ENCODE measurements at regions not wholly inside any gene's neighbourhood (a gene's known extent, or its start where the extent isn't known, plus 50 kb on each side); places are given as distances from the start of the nearest gene placed in this dataset.
"Not testable (repeated sequence)": the region's sequence is repeated elsewhere in the genome, so short reads cannot be mapped to it uniquely, and the experiment has no call there.

DNA sequence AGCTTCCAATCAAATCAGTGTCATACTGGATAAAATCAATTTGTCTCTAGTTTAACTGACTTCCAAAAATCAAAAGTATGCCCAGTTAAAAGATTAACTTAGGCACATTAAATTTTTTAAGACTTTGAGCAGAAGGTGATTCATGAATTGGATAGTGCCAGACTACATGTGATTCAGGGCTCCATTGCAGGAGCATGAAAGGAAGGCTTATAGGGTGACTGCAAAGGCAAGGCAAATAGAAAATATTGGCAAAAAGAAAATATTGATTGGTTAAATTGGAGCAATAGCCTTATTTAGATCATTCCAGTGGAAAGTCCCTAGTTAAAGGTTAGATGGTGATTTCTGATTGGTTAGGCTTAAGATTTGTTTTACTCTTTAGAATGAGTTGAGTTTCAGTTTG, 223.9 kb upstream of the ERCC4 start:
- H3K4me1 Mint-ChIP-seq (ENCODE audit: low read depth) = no peaks in the 10 kb centered on the region
- DNase-seq (ENCODE audit: low spot score) = no peak
- no peak overlapping the region for H3K27ac Mint-ChIP-seq
- no peaks in the 10 kb centered on the region for H3K36me3 Mint-ChIP-seq (ENCODE audit: low read depth)
- no peak overlapping the region for H3K4me3 Mint-ChIP-seq
- peaks cover 55% of the 10 kb centered on the region for H3K9me3 Mint-ChIP-seq
- H3K27me3 Mint-ChIP-seq (ENCODE audit: low read depth) = no peaks in the 10 kb centered on the region

DNA sequence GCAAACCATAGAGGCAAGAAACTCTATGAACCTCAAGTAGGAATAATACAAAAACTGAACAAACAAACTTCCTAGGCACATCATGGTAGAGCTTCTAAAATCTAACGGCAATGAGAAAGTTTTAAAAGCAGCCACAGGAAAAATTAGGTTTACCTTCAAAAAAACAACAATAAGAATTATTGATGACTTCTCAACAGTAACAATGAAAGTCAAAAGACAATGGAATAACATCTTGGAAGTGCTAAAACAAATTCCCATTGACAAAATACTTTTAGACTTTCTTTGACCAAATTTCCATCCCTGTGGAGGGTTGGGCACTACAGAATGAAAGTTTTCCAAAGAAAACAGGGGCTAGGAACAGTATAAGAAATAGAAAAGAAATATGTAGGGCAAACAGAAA, 222.9 kb upstream of the ERCC4 start:
- Mint-ChIP-seq H3K4me1 (ENCODE audit: low read depth) (no peaks in the 10 kb centered on the region), H3K4me3 (no peak overlapping the region), H3K27ac (no peak overlapping the region), H3K36me3 (ENCODE audit: low read depth) (no peaks in the 10 kb centered on the region), H3K27me3 (ENCODE audit: low read depth) (no peaks in the 10 kb centered on the region), H3K9me3 (peaks cover 51% of the 10 kb centered on the region)
- no peak for DNase-seq (ENCODE audit: low spot score)

DNA sequence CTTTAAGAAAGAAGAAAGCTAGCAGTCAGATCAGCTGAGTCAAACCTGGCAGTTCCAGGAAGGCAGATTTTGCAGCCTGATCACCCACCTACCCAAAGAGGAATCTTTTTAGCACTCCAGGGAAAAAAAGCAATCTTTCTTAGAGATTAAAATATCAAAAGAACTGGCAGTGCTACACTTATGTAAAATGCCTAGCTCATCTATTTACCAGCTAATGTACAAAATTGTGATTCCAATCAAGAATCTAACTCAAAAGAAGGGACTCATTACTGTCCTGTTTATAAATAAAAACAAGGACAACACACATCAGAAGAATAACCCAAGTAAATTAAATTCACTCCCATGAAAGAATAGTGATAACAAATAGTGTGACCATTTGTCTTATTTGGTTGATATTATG, 222.4 kb upstream of the ERCC4 start:
- no peaks in the 10 kb centered on the region for H3K36me3 Mint-ChIP-seq (ENCODE audit: low read depth)

DNA sequence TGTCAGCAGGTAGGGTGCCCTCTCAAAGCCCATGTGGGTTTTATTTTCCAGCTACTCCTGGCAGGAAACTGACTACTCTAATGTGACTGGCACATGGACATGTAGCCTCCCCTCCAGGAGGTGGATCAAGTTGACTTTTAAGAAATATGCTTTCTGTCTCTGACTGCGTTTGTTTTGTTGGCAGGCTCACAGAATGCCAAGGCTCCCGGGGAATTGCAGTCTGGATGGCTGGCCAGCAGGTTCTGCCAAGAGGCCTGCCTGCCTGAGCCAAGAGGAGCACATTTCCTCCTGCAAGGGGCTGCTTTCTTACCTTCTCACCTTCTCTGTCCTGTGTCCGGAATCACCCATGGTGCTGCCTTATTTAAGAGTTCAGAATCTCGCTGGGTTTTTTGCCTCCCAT, 217.3 kb upstream of the ERCC4 start:
- Mint-ChIP-seq H3K4me1 (ENCODE audit: low read depth) (no peaks in the 10 kb centered on the region), H3K4me3 (no peak overlapping the region), H3K36me3 (ENCODE audit: low read depth) (no peaks in the 10 kb centered on the region), H3K27me3 (ENCODE audit: low read depth) (no peaks in the 10 kb centered on the region), H3K9me3 (peaks cover 38% of the 10 kb centered on the region), H3K27ac (no peak overlapping the region)
- DNase-seq (ENCODE audit: low spot score) = no peak

More for the DNA sequence above, 222.4 kb upstream of the ERCC4 start:
- Mint-ChIP-seq H3K27ac (no peak overlapping the region), H3K9me3 (peaks cover 45% of the 10 kb centered on the region), H3K4me1 (ENCODE audit: low read depth) (no peaks in the 10 kb centered on the region), H3K4me3 (no peak overlapping the region), H3K27me3 (ENCODE audit: low read depth) (no peaks in the 10 kb centered on the region)
- DNase-seq (ENCODE audit: low spot score) = no peak

DNA sequence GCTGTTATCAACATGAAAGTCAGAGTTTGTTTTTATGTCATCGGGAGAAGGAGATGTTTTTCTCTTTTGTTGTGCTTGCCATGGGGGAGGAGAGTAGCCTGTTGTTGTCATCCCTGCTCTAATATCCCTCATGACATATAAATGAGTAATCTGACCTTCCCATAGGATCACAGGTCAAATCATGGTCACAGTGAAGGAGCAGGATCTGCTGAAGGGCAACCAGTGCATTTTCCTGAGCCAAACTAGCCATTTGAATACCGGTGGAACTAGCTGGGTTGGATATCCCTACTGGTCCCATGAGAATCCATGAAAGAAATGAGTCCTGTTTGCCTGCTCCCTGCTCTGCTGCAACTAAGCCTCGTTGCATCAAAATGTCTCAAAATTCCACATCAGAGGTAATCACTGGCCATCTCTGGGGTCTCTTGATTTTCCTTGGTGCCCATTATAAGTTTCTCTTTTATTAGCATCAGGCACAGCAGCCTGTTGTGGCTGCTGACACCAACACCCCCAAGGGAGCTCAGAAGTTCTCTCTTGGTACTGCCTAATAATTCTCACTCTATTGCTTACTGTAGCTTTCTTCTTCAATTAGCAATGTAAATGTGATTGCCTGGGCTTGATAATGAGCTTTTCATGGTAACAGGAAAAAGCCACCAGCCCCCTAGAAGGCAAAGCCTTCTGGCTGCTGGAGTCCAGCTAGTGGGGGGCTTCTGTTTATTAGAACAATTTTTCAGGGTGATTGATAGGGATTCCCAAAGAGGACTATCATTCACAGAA, 211.4 kb upstream of the ERCC4 start:
- H3K9me3 Mint-ChIP-seq = peaks cover 34% of the 10 kb centered on the region
- no peaks in the 10 kb centered on the region for H3K27me3 Mint-ChIP-seq (ENCODE audit: low read depth)

DNA sequence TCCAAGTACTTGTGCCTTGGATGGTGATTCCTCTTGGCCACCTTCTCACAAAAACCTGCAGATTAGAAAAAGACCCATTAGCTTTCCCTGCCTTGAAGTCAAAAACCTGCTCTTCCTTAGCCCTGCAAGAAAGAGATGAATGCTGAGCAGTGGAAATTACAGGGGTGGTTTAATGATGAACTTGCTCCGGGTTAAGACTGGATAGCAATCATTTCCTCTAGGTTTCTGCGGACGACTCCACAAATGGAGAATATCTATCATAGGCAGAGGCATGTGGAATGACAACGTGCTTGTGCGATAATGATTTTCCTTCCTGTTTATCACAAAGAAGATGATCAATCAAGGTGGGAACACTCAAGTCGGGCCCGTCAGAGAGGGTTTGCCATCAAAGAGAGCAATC, 201.2 kb upstream of the ERCC4 start:
- H3K27ac Mint-ChIP-seq = no peak overlapping the region
- no peaks in the 10 kb centered on the region for H3K36me3 Mint-ChIP-seq (ENCODE audit: low read depth)
- H3K9me3 Mint-ChIP-seq = no peaks in the 10 kb centered on the region
- H3K4me1 Mint-ChIP-seq (ENCODE audit: low read depth) = no peaks in the 10 kb centered on the region
- DNase-seq (ENCODE audit: low spot score) = no peak
- H3K27me3 Mint-ChIP-seq (ENCODE audit: low read depth) = no peaks in the 10 kb centered on the region
- no peak overlapping the region for H3K4me3 Mint-ChIP-seq

More for the DNA sequence above, 211.4 kb upstream of the ERCC4 start:
- Mint-ChIP-seq H3K4me3 (no peak overlapping the region), H3K27ac (no peak overlapping the region), H3K36me3 (ENCODE audit: low read depth) (no peaks in the 10 kb centered on the region), H3K4me1 (ENCODE audit: low read depth) (no peaks in the 10 kb centered on the region)
- DNase-seq (ENCODE audit: low spot score) = no peak

DNA sequence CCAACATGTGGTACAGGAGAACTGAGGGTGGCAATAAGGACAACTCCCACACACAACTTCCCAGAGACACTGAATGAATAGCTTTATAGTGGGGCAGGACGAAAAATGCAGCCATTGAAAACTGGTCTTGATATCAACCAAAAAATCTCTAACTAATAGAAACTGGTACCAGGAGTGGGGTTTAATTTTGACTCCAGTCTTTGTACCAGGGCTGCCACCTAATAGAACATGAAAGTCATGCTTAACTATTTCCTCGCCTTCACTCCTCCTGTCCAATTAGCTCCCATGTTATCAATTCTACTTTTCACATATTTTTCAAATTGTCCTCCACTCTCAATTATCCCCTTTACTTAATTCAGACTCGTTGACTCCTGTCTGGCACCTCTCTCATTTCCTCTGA, 192.0 kb upstream of the ERCC4 start:
- Mint-ChIP-seq H3K36me3 (ENCODE audit: low read depth) (no peaks in the 10 kb centered on the region), H3K27ac (no peak overlapping the region), H3K4me3 (no peak overlapping the region), H3K9me3 (peaks cover 31% of the 10 kb centered on the region), H3K27me3 (ENCODE audit: low read depth) (no peaks in the 10 kb centered on the region), H3K4me1 (ENCODE audit: low read depth) (no peaks in the 10 kb centered on the region)
- DNase-seq (ENCODE audit: low spot score) = no peak

DNA sequence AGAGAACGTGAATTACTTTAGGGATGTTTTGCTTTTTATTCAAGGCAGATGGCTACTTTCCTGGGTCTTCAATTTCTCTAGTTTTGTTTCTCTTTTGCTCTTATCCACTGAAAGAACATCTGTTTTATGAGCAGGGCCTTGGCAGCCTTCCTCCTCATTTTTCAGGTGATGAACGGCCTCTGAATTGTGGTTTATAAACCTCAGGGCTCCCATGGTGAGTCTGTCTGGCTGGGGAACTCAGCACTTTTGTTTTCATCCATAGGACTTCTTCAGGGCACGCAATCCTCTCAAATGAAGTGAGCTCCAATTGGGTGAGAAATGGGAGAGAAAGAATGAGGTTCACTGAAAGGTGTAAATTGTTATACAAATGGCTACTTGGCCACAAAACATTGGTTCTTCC, 186.4 kb upstream of the ERCC4 start:
- no peaks in the 10 kb centered on the region for H3K27me3 Mint-ChIP-seq (ENCODE audit: low read depth)
- DNase-seq (ENCODE audit: low spot score) = no peak
- no peak overlapping the region for H3K27ac Mint-ChIP-seq
- H3K36me3 Mint-ChIP-seq (ENCODE audit: low read depth) = no peaks in the 10 kb centered on the region
- H3K9me3 Mint-ChIP-seq = peaks cover 11% of the 10 kb centered on the region
- H3K4me3 Mint-ChIP-seq = no peak overlapping the region
- no peaks in the 10 kb centered on the region for H3K4me1 Mint-ChIP-seq (ENCODE audit: low read depth)

DNA sequence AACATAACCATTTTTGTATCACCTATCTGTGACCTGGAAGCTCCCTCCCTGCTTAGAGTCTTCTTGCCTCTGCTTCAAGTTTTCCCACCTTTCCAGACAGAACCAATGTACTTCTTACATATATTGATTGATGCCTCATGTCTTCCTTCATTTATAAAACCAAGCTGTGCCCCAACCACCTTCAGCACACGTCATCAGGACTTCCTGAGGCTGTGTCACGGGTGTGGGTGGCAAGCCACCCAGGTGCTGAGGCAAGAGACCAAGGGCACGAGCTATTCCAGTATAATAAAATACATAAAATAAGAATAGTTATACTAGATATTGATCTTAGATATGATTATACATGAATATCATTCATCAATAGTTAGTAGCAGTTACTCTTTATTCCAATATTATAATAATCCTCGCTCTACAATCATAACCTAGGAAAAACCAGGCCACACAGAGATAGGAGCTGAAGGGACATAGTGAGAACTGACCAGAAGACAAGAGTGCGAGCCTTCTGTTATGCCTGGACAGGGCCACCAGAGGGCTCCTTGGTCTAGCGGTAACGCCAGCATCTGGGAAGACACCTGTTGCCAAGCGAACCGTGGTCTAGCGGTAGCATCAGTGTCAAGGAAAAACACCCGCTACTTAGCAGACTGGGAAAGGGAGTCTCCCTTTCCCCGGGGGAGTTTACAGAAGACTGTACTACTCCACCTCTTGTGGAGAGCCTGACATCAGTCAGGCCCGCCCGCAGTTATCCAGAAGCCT, 180.2 kb upstream of the ERCC4 start:
- not testable (repeated sequence) for DNase-seq (ENCODE audit: low spot score); H3K27ac Mint-ChIP-seq; H3K4me1 Mint-ChIP-seq (ENCODE audit: low read depth); H3K36me3 Mint-ChIP-seq (ENCODE audit: low read depth); H3K4me3 Mint-ChIP-seq; H3K27me3 Mint-ChIP-seq (ENCODE audit: low read depth)
- H3K9me3 Mint-ChIP-seq = peaks cover 20% of the 10 kb centered on the region

DNA sequence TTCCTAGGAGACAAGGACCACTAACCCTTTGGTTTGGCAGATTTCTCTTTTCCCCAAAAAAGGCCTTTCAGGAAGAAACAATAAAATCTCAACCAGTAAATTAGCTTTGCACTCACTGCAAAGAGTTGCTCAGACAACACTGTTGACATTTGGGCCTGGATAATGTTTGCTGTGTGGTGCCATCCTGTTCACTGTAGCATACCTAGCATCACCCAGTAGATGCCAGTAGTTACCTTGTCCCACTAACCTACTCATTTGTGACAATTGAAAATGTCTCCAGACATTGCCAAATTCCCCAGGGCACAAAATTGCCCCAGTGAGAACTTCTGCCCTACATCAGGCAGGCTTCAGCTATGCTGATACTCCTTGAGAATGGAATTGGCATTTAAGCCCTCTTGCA, 177.0 kb upstream of the ERCC4 start:
- Mint-ChIP-seq H3K9me3 (peaks cover 20% of the 10 kb centered on the region), H3K4me3 (no peak overlapping the region), H3K4me1 (ENCODE audit: low read depth) (no peaks in the 10 kb centered on the region), H3K36me3 (ENCODE audit: low read depth) (no peaks in the 10 kb centered on the region), H3K27ac (no peak overlapping the region), H3K27me3 (ENCODE audit: low read depth) (no peaks in the 10 kb centered on the region)
- no peak for DNase-seq (ENCODE audit: low spot score)

DNA sequence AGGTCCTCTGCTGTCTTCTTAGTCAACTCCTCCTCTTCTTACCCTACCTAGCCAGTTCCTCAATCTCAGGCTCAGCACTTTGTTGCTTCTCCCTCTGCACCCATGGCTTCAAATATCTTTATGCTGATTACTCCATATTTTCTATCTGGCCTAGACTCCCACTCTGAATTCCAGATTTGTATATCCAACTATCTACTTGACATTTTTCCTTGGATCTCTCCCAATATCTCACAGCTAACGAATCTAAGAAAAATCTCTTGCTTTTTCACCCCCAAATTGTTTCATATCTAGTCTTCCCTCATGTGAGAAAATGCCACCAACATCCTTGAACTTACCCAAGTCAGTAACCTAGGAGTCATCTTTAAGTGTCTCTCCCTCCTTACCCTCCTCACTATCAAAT, 176.4 kb upstream of the ERCC4 start:
- H3K27me3 Mint-ChIP-seq (ENCODE audit: low read depth) = no peaks in the 10 kb centered on the region
- no peak overlapping the region for H3K27ac Mint-ChIP-seq
- peaks cover 20% of the 10 kb centered on the region for H3K9me3 Mint-ChIP-seq
- H3K4me1 Mint-ChIP-seq (ENCODE audit: low read depth) = no peaks in the 10 kb centered on the region
- no peak overlapping the region for H3K4me3 Mint-ChIP-seq
- DNase-seq (ENCODE audit: low spot score) = no peak
- no peaks in the 10 kb centered on the region for H3K36me3 Mint-ChIP-seq (ENCODE audit: low read depth)

DNA sequence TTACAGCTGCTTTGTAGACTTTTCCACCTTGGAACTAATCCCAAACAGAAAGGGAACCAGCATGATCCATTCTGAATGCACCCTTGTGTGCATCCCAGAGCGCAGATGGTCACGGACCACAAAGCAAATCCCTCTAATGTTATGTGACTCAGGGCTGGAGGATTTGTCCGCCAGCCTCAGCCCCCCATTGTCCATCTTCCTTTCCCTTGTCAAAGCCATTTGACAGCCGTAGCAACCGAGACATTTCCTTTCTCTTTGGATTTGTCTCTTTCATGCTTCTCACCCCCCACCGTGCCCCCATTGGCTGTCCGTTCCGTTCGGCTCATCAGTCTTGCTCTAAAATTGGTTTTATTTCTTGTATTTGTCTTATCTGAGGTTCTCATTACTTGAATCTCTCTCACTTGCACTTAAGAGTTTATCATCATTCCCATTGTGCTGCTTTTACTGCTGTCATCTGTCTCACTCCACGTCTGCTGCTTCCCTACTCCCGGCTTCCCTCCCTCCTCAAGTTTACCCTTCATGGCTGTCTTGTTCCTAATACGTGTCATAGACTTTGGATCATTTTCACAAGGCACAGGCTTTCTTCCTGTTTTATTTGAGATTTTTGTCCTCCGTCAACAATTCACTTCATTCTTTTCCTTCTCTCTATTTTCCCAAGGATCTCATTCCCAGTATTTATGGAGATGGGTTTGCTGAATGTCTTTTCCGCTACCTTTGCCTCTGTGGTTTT, 163.4 kb upstream of the ERCC4 start:
- Mint-ChIP-seq H3K36me3 (ENCODE audit: low read depth) (no peaks in the 10 kb centered on the region), H3K4me3 (no peak overlapping the region), H3K4me1 (ENCODE audit: low read depth) (no peaks in the 10 kb centered on the region), H3K9me3 (no peaks in the 10 kb centered on the region), H3K27ac (no peak overlapping the region), H3K27me3 (ENCODE audit: low read depth) (no peaks in the 10 kb centered on the region)
- DNase-seq (ENCODE audit: low spot score) = no peak

DNA sequence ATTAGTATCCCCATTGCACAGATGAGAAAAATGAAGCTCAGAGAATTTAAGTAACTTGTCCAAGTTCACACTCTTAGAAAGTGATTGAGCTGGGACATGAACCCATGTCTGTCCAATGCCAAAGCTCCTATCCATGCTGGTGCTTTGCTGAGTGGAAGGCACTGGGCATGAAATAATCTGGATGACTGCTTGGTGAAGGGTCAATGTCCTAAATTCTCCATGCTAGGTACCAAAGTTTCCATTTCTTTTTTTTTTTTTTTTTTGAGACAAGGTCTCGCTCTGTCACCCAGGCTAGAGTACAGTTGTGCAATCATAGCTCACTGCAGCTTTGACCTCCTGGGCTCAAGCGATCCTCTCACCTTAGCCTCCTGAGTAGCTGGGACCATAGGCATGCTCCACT, 153.6 kb upstream of the ERCC4 start:
- Mint-ChIP-seq H3K4me1 (ENCODE audit: low read depth) (no peaks in the 10 kb centered on the region), H3K27ac (no peak overlapping the region), H3K9me3 (peaks cover 8% of the 10 kb centered on the region), H3K27me3 (ENCODE audit: low read depth) (no peaks in the 10 kb centered on the region), H3K36me3 (ENCODE audit: low read depth) (no peaks in the 10 kb centered on the region), H3K4me3 (no peak overlapping the region)
- DNase-seq (ENCODE audit: low spot score) = no peak

DNA sequence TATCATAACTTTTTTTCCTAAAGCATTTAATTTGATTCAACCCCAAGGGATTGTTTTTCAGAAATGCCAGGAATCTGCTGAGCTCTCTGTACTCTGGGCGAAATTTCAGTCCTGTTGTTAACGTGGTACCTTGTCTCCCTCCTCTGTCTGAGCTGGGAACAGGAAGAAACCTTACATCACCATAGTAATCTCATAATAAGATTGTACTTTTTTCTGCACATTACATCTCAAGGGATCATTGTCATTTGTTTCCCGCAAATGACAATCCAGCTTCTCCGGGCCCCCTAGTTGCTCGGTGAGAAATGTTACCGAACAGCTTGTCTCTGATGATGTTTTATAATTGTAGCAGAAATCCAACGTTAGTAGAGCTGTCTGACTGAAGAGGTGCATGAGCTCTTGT, 152.7 kb upstream of the ERCC4 start:
- Mint-ChIP-seq H3K4me3 (no peak overlapping the region), H3K4me1 (ENCODE audit: low read depth) (no peaks in the 10 kb centered on the region), H3K27ac (no peak overlapping the region), H3K27me3 (ENCODE audit: low read depth) (no peaks in the 10 kb centered on the region), H3K36me3 (ENCODE audit: low read depth) (no peaks in the 10 kb centered on the region), H3K9me3 (peaks cover 8% of the 10 kb centered on the region)
- DNase-seq (ENCODE audit: low spot score) = no peak

Data from T-helper 2 cell treated with Interferon-gamma antibody and Interleukin-4, amounts not matched to agents 5 μg/mL and 100 μg/mL, for 36 hours (primary cell).